GM21717 (cell line): ENCODE measurements at regions not wholly inside any gene's neighbourhood (a gene's known extent, or its start where the extent isn't known, plus 50 kb on each side); places are given as distances from the start of the nearest gene placed in this dataset.

ENCODE experiments used
- ATAC-seq: cut with Tn5 transposase; IDR thresholded peaks from one replicate; pipeline ENCODE4 v1.9.1; 2021; ENCODE audit warnings: mild to moderate bottlenecking, moderate library complexity; ENCODE audit not compliant: unreplicated experiment

GRCh38 chr3:83302091-83302490 lies 1540.6 kb upstream of the GBE1 start:
- ATAC-seq = no peak

GRCh38 chr3:83317605-83318004 lies 1556.2 kb upstream of the GBE1 start:
- no peak for ATAC-seq

- no peak for ATAC-seq
Observed at GRCh38 chr3:83320726-83321125, 1559.3 kb upstream of the GBE1 start.

- no peak for ATAC-seq
Observed at GRCh38 chr3:83321457-83321856, 1560.0 kb upstream of the GBE1 start.

GRCh38 chr3:83321891-83322290 lies 1560.4 kb upstream of the GBE1 start:
- ATAC-seq = no peak

- no peak for ATAC-seq
Observed at GRCh38 chr3:83354205-83354604, 1592.8 kb upstream of the GBE1 start.

- ATAC-seq = no peak
Observed at GRCh38 chr3:83393276-83393675, 1565.5 kb upstream of the CADM2 start.

GRCh38 chr3:83403927-83404326 lies 1554.9 kb upstream of the CADM2 start:
- no peak for ATAC-seq

GRCh38 chr3:83426300-83426699 lies 1532.5 kb upstream of the CADM2 start:
- ATAC-seq = no peak

GRCh38 chr3:83434880-83435587 lies 1523.8 kb upstream of the CADM2 start:
- no peak for ATAC-seq

GRCh38 chr3:83438188-83438587 lies 1520.6 kb upstream of the CADM2 start:
- ATAC-seq = no peak

GRCh38 chr3:83453056-83453455 lies 1505.7 kb upstream of the CADM2 start:
- ATAC-seq = no peak

- no peak for ATAC-seq
Observed at GRCh38 chr3:83454353-83454752, 1504.4 kb upstream of the CADM2 start.

GRCh38 chr3:83457551-83457950 lies 1501.2 kb upstream of the CADM2 start:
- ATAC-seq = no peak

GRCh38 chr3:83460052-83460451 lies 1498.7 kb upstream of the CADM2 start:
- no peak for ATAC-seq

GRCh38 chr3:83461411-83461810 lies 1497.4 kb upstream of the CADM2 start:
- ATAC-seq = no peak

GRCh38 chr3:83477563-83477962 lies 1481.2 kb upstream of the CADM2 start:
- no peak for ATAC-seq

- ATAC-seq = no peak
Observed at GRCh38 chr3:83482402-83483070, 1476.3 kb upstream of the CADM2 start.

GRCh38 chr3:83496462-83496861 lies 1462.3 kb upstream of the CADM2 start:
- ATAC-seq = no peak

- no peak for ATAC-seq
Observed at GRCh38 chr3:83498361-83499016, 1460.3 kb upstream of the CADM2 start.

- no peak for ATAC-seq
Observed at GRCh38 chr3:83500422-83500821, 1458.4 kb upstream of the CADM2 start.

GRCh38 chr3:83500931-83501330 lies 1457.9 kb upstream of the CADM2 start:
- ATAC-seq = no peak
